SH-SY5Y (cell line): ENCODE measurements at regions not wholly inside any gene's neighbourhood (a gene's known extent, or its start where the extent isn't known, plus 50 kb on each side); places are given as distances from the start of the nearest gene placed in this dataset.

Experiments
- GATA2 ChIP-seq: IDR thresholded peaks from 2 replicates; pipeline ENCODE4 v1.6.1; 2011; ENCODE audit warnings: mild to moderate bottlenecking, low read depth, low read length
- GATA3 ChIP-seq: IDR thresholded peaks from 2 replicates; pipeline ENCODE4 v1.6.1; 2011; ENCODE audit warnings: low read depth, mild to moderate bottlenecking, low read length, moderate library complexity

- TF ChIP-seq GATA3 (no peak), GATA2 (no peak)
These were observed 60.8 kb upstream of the USP24 start for GRCh38 chr1:55275941-55276341.

- no peak for TF ChIP-seq GATA3
- TF ChIP-seq GATA2 = no peak
These were observed 60.1 kb upstream of the USP24 start for GRCh38 chr1:55275151-55275748.

- TF ChIP-seq GATA3 (no peak), GATA2 (no peak)
These were observed 57.8 kb upstream of the USP24 start for GRCh38 chr1:55272994-55273393.
